ENCODE measurements at regions not wholly inside any gene's neighbourhood (a gene's known extent, or its start where the extent isn't known, plus 50 kb on each side); places are given as distances from the start of the nearest gene placed in this dataset.

- TF ChIP-seq, protein P1, sequence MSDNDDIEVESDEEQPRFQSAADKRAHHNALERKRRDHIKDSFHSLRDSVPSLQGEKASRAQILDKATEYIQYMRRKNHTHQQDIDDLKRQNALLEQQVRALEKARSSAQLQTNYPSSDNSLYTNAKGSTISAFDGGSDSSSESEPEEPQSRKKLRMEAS (IDR thresholded peaks at IDR 0.05; ENCODE audit: low read depth, low read length): no peak
- no peak for TF ChIP-seq MYC (IDR thresholded peaks at IDR 0.05; ENCODE audit: low read depth, low read length)
- no peak for TF ChIP-seq CTCF (IDR thresholded peaks at IDR 0.05; ENCODE audit: low read depth, low read length)
- no peak for TF ChIP-seq POLR2A (IDR thresholded peaks at IDR 0.05; ENCODE audit: extremely low read depth, insufficient read length)
- no peak for DNase-seq (ENCODE audit: low read depth)
- H3K4me3 ChIP-seq (ENCODE audit: low read depth, low read length): no peak overlapping the region
Measured at GRCh38 chr11:134564472-134565200, 152.6 kb upstream of the B3GAT1 start.

DNA sequence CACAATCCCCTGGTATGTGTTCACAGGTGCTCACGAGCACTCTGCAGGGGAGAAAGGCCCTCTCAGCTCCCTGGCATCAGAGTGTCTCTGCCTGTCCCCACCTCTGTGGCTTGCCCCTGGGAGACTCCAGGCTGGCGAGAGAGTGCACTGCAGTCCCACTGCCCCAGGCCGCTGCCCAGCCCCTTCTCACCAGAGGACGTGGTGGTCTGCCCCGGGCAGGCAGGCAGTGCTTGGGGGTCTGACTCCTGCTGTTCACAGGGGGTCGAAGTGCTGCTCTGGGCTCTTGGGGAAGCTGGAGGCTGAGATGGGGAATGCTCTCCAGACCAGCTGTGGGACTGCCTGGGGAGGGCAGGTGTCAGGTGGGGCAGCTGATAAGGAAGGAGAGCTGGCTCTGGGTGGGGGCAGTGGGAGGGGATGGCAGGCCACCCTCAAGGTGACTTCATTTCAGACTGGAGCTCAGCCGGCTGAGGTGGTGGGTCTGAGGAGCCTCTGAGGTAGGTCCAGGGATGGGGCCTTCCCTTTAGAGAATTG, 151.0 kb upstream of the B3GAT1 start:
- H3K4me3 ChIP-seq (ENCODE audit: low read depth, low read length): no peak overlapping the region
- DNase-seq (ENCODE audit: low read depth): no peak
- TF ChIP-seq, protein P1 (IDR thresholded peaks at IDR 0.05; ENCODE audit: low read depth, low read length): no peak
- no peak for TF ChIP-seq POLR2A (IDR thresholded peaks at IDR 0.05; ENCODE audit: extremely low read depth, insufficient read length)
- no peak for TF ChIP-seq CTCF (IDR thresholded peaks at IDR 0.05; ENCODE audit: low read depth, low read length)
- TF ChIP-seq MYC (IDR thresholded peaks at IDR 0.05; ENCODE audit: low read depth, low read length): no peak

GRCh38 chr11:134562196-134562595, 150.2 kb upstream of the B3GAT1 start:
- H3K4me3 ChIP-seq (ENCODE audit: low read depth, low read length): no peak overlapping the region
- TF ChIP-seq, protein P1 (IDR thresholded peaks at IDR 0.05; ENCODE audit: low read depth, low read length): no peak
- TF ChIP-seq CTCF (IDR thresholded peaks at IDR 0.05; ENCODE audit: low read depth, low read length) (no peak), POLR2A (IDR thresholded peaks at IDR 0.05; ENCODE audit: extremely low read depth, insufficient read length) (no peak), MYC (IDR thresholded peaks at IDR 0.05; ENCODE audit: low read depth, low read length) (no peak)
- no peak for DNase-seq (ENCODE audit: low read depth)

GRCh38 chr11:134561331-134561720, 149.3 kb upstream of the B3GAT1 start:
- no peak for DNase-seq (ENCODE audit: low read depth)
- no peak overlapping the region for H3K4me3 ChIP-seq (ENCODE audit: low read depth, low read length)
- TF ChIP-seq, protein P1 (IDR thresholded peaks at IDR 0.05; ENCODE audit: low read depth, low read length): no peak
- TF ChIP-seq CTCF (IDR thresholded peaks at IDR 0.05; ENCODE audit: low read depth, low read length) (no peak), POLR2A (IDR thresholded peaks at IDR 0.05; ENCODE audit: extremely low read depth, insufficient read length) (no peak), MYC (IDR thresholded peaks at IDR 0.05; ENCODE audit: low read depth, low read length) (no peak)

DNA sequence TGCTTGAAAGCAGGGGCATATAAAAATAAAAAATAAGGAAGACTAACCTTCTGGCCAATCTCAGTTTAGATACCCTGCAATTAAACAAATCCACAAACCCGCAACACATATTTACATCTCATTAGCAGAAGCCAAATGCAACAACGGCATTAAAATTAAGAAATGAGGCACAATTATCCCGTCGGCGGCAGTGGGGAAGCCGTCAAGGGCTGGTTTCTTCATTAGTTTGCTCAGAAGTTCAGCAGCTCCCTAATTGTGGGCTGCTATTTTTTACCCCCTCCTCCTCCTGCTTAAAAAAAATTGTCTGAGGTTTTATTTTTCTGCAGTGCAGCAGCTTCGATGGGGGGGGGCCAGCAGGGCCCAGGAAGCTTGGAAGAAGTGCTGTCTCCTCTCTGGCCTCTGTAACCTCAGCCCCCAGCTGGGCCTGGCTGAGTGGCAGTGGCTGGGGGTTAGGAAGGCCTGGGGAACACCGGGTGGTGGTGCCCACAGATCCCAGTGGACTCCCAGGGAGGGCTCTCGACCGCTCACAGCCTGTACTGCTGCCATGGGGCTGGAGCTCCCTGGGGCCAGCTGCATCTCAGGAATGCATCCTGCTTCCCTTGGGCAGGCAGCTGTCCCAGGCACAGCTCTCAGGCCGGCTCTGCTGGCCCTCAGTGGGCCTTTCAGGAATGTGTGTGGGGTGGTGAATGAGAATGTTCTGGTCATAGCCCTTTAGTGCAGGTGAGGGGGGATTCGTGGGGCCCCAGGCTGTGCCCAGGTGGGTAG, 148.7 kb upstream of the B3GAT1 start:
- H3K4me3 ChIP-seq (ENCODE audit: low read depth, low read length): no peak overlapping the region
- no peak for DNase-seq (ENCODE audit: low read depth)
- TF ChIP-seq, protein P1 (IDR thresholded peaks at IDR 0.05; ENCODE audit: low read depth, low read length): no peak
- TF ChIP-seq MYC (IDR thresholded peaks at IDR 0.05; ENCODE audit: low read depth, low read length) (no peak), POLR2A (IDR thresholded peaks at IDR 0.05; ENCODE audit: extremely low read depth, insufficient read length) (no peak), CTCF (IDR thresholded peaks at IDR 0.05; ENCODE audit: low read depth, low read length) (no peak)

Data from NB4 (cell line).